ENCODE measurements at regions not wholly inside any gene's neighbourhood (a gene's known extent, or its start where the extent isn't known, plus 50 kb on each side); places are given as distances from the start of the nearest gene placed in this dataset.
A peak's percentile ranks its signal among the peaks of the same experiment; 100 is the strongest.

- intact Hi-C loops (cut with DNase I) = no loop called here
- H3K4me3 ChIP-seq = no peak overlapping the region
- no peaks in the 10 kb centered on the region for H3K4me1 ChIP-seq
- ATAC-seq (peak; percentile 78), DNase-seq (peak in 1 of 4 donors; percentile 53)
- no peak overlapping the region for H3K27ac ChIP-seq
- H3K9me3 ChIP-seq = peaks cover 0 to 6% of the 10 kb centered on the region in 2 donors
- no peaks in the 10 kb centered on the region for H3K36me3 ChIP-seq
- no peaks in the 10 kb centered on the region for H3K27me3 ChIP-seq
- no peak for TF ChIP-seq CTCF (IDR thresholded peaks at IDR 0.05)
These were observed 268.4 kb downstream of the GPR37 start for GRCh38 chr7:124497176-124497575.

GRCh38 chr7:124489925-124490324 lies 275.7 kb downstream of the GPR37 start:
- no peak overlapping the region for H3K4me3 ChIP-seq
- H3K27ac ChIP-seq = no peak overlapping the region
- H3K4me1 ChIP-seq = no peaks in the 10 kb centered on the region
- H3K36me3 ChIP-seq = no peaks in the 10 kb centered on the region
- TF ChIP-seq CTCF (IDR thresholded peaks at IDR 0.05) = no peak
- H3K27me3 ChIP-seq = no peaks in the 10 kb centered on the region
- intact Hi-C loops (cut with DNase I) = no loop called here
- H3K9me3 ChIP-seq = peaks cover 0 to 1% of the 10 kb centered on the region in 2 donors
- ATAC-seq (no peak), DNase-seq (no peak)

- Histone ChIP-seq H3K27me3 (no peaks in the 10 kb centered on the region), H3K27ac (no peak overlapping the region), H3K4me1 (no peaks in the 10 kb centered on the region), H3K36me3 (no peaks in the 10 kb centered on the region), H3K9me3 (peaks cover 0 to 1% of the 10 kb centered on the region in 2 donors), H3K4me3 (no peak overlapping the region)
- ATAC-seq (no peak), DNase-seq (no peak)
- intact Hi-C loops (cut with DNase I) = no loop called here
- no peak for TF ChIP-seq CTCF (IDR thresholded peaks at IDR 0.05)
These were observed 276.3 kb downstream of the GPR37 start for GRCh38 chr7:124489082-124489819.

- no peak for TF ChIP-seq CTCF (IDR thresholded peaks at IDR 0.05)
- no peaks in the 10 kb centered on the region for H3K27me3 ChIP-seq
- intact Hi-C loops (cut with DNase I) = no loop called here
- no peak for ATAC-seq
- H3K36me3 ChIP-seq = no peaks in the 10 kb centered on the region
- DNase-seq = no peak
- no peak overlapping the region for H3K4me3 ChIP-seq
- H3K27ac ChIP-seq = no peak overlapping the region
- H3K9me3 ChIP-seq = no peaks in the 10 kb centered on the region
- no peaks in the 10 kb centered on the region for H3K4me1 ChIP-seq
These were observed 283.4 kb downstream of the GPR37 start for GRCh38 chr7:124482229-124482628.

GRCh38 chr7:124480821-124481290 lies 284.7 kb downstream of the GPR37 start:
- Histone ChIP-seq H3K4me1 (no peaks in the 10 kb centered on the region), H3K4me3 (no peak overlapping the region), H3K27me3 (no peaks in the 10 kb centered on the region), H3K27ac (no peak overlapping the region), H3K36me3 (no peaks in the 10 kb centered on the region), H3K9me3 (no peaks in the 10 kb centered on the region)
- ATAC-seq (no peak), DNase-seq (peak in 1 of 4 donors; percentile 59)
- TF ChIP-seq CTCF (IDR thresholded peaks at IDR 0.05) = no peak
- intact Hi-C loops (cut with DNase I) = no loop called here
